VCaP (cell line): ENCODE measurements at regions not wholly inside any gene's neighbourhood (a gene's known extent, or its start where the extent isn't known, plus 50 kb on each side); places are given as distances from the start of the nearest gene placed in this dataset.
"Not testable (repeated sequence)": the region's sequence is repeated elsewhere in the genome, so short reads cannot be mapped to it uniquely, and the experiment has no call there.

Experiments
- H3K27ac ChIP-seq: fragments of 450-650 bp; 2 replicates; pipeline ENCODE4 v1.5.1; 2017
- TF ChIP-seq, protein P1 (sequence below): fragments of 450-650 bp; conservative IDR thresholded peaks from 2 replicates; pipeline ENCODE4 v1.5.1; 2017; ENCODE audit warnings: mild to moderate bottlenecking, moderate library complexity

DNA sequence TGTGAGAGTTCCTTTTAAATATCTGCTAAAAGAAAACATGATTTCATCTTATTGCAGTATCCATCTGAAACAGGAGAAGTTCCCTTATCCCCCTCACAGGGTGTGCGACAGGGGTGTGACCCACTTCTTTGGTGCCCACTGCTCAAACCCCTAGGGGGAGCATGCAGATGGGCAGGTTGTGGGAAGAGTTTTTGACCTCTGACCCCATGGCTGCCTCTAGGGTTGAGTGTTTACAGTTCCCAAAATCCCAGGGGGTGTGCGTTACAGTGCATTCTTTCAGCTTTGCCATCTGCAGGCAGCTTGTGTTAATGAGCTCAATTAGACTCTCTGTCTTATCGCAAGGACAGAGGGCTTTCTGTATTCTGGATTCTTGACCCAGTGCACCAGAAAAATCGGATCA is 443.2 kb upstream of the FRG2C start:
- H3K27ac ChIP-seq, result no peak overlapping the region
- TF ChIP-seq, protein P1, sequence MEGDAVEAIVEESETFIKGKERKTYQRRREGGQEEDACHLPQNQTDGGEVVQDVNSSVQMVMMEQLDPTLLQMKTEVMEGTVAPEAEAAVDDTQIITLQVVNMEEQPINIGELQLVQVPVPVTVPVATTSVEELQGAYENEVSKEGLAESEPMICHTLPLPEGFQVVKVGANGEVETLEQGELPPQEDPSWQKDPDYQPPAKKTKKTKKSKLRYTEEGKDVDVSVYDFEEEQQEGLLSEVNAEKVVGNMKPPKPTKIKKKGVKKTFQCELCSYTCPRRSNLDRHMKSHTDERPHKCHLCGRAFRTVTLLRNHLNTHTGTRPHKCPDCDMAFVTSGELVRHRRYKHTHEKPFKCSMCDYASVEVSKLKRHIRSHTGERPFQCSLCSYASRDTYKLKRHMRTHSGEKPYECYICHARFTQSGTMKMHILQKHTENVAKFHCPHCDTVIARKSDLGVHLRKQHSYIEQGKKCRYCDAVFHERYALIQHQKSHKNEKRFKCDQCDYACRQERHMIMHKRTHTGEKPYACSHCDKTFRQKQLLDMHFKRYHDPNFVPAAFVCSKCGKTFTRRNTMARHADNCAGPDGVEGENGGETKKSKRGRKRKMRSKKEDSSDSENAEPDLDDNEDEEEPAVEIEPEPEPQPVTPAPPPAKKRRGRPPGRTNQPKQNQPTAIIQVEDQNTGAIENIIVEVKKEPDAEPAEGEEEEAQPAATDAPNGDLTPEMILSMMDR, result no peak

DNA sequence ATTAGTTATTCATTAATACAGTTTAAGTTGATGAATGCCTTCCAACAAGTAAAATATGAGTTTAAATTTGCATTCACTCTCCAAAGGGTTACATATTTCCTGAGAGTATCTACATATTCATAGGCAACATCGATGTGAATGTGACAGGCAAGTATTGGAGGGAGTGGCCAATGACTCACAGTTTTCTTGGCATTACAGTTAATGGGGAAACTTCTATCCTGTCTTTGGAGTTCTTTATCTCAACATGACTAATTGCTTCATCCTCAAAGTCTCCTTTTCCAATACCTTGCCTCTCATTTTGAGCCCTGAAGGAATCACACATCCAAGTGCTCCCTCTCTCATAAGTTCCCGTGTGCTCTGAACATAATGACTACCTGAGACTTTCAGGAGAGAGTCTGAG is 439.7 kb upstream of the FRG2C start:
- TF ChIP-seq, protein P1, result no peak
- H3K27ac ChIP-seq, result no peak overlapping the region

DNA sequence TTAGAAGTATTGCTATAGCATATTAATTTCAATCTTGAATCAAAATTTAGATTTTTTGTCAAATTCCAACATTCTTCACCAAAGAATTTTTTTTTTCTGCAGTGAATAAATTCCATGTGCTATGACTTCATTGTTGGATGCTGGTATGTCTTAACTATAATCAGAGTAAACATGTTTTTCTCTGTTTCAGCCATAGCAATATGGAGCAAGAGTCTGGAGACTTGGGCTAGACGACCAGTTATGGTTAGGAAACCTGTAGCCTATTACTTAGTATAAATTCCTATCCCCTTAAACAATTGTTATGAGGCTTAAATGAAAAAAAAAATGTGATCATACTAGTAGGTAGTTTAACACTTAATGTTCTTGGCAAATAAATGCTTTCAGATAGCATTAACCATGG is 431.9 kb upstream of the FRG2C start:
- no peak overlapping the region for H3K27ac ChIP-seq
- TF ChIP-seq, protein P1, result no peak

DNA sequence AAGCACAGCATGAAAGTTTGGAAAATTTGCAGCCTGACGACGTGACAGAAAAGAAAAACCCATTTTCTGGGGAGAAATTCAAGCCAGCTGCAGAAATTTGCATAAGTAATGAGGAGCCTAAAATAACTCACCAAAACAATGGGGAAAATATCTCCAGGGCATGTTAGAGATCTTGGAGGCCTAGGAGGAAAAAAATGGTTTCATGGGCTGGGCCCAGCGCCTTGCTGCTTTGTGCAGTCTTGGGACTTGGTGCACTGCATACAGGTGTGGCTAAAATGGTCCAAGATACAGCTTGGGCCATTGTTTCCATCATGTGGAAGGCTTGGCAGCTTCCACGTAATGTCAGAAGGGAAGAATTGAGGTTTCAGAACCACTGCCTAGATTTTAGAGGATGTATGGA is 428.5 kb upstream of the FRG2C start:
- TF ChIP-seq, protein P1, result no peak
- no peak overlapping the region for H3K27ac ChIP-seq

DNA sequence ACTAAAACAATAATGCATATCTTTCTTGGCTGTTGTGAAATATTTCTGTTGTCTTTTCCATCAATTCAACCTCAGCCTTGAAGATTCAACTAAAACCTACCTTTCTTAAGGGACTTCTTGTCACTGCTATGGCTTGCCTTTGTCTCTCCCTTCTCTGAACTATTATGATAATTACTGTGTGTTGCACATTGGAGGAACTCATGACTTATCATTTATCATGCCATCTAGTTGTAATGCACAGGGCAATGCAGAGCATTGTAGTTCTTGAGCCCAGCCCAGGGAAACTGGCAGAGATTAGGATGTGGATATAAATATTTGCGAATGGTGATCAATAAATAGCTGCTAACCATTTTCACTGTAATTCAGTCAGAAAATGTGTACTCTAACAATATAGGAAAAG is 427.1 kb upstream of the FRG2C start:
- no peak overlapping the region for H3K27ac ChIP-seq
- TF ChIP-seq, protein P1, result no peak

DNA sequence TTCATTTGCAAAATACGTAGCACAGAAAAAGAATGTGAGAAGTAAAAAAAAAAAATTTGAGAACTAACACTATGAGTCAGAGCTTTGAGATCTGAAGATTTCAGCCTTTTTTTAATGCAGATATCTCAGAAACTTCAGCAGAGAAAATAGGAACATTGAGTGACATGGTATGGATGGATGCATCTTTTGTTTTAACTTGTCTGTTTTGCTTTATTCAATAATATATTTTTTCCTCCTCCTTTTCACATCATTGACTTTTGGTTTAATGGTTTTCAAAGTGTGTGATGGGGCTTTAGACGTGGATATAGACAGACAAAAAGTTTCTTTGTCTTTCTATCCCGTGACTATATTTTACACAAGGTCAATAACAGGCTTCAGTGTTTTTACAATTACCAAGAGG is 426.7 kb upstream of the FRG2C start:
- H3K27ac ChIP-seq, result no peak overlapping the region
- TF ChIP-seq, protein P1, result no peak

DNA sequence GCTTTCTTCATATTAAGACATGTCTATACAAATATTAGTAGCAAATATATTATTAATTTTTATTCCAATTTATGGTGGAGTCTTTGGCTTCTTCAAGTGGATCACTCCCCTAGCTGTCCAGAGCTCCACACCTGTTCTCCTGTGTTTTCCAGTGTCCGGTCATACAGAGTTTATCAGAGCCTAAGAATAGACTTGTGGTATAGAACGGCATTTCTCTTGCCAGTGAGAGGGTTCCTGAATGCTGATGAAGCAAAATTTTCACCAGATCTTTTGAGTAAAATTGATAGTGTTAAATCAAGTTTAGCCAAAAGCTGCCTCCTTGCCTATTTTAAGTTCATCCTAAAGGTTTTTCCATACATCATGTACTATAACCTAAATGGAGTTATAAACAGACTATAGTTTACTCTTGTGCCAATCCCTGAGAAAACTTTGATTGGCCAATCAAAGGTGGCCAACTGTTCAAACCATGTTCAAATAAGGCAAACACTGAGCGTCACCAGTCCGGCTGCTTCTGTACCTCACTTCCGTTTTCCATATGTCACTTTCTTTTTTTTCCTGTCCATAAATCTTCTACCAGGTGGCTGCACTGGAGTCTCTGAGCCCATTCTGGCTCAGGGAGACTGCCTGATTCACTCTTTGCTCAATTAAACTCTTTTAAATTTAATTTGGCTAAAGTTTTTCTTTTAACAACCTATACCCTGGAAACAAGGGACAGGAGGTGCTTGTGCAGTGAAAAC is 422.7 kb upstream of the FRG2C start:
- not testable (repeated sequence) for H3K27ac ChIP-seq

DNA sequence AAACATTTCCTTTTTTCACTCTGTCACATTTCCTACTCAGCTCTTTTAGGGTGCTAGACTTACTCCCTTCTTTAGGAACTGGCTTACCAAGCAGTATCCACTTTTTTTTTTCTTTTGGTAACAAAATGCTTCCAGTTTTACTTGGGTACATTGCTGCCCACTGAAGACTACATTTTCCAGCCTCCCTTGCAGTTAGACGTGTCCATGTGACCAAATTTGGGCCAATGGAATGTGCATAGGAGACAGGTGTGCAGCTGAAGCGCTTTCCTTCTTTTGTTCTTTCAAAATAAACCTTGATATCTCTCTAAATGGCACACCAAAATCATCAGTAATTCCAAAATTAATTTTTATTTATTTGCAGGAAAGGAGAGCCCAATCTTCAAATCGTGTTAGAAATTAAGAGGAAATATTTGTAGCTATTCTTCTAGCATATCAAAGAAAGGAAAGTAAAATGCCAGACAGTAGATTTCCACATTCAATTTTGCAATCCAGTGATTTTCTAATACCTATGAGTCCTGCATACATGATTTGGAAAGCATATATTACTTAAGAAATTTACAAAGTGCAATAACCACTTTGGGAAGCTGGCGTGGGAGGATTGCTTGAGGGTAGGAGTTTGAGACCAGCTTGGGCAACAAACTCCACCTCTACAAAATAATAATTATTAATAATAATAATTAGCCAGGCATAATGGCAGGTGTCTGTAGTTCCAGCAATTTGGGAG is 422.0 kb upstream of the FRG2C start:
- TF ChIP-seq, protein P1, result no peak
- no peak overlapping the region for H3K27ac ChIP-seq
